Fibroblast of skin of right biceps (primary cell): ENCODE measurements at regions not wholly inside any gene's neighbourhood (a gene's known extent, or its start where the extent isn't known, plus 50 kb on each side); places are given as distances from the start of the nearest gene placed in this dataset.

Source experiments
- DNase-seq: peaks from one replicate; pipeline ENCODE4 v3.0.0-alpha.2; 2013

GRCh38 chr15:98421419-98422129 lies 226.8 kb upstream of the IGF1R start:
- DNase-seq = peak; percentile 46

GRCh38 chr15:98422130-98422478 lies 226.2 kb upstream of the IGF1R start:
- no peak for DNase-seq

GRCh38 chr15:98425173-98425572 lies 223.2 kb upstream of the IGF1R start:
- DNase-seq = no peak

- DNase-seq = no peak
Measured at GRCh38 chr15:98427321-98427720, 221.0 kb upstream of the IGF1R start.

GRCh38 chr15:98428253-98428989 lies 219.9 kb upstream of the IGF1R start:
- peak; percentile 71 for DNase-seq

- DNase-seq = no peak
Measured at GRCh38 chr15:98431171-98431570, 217.2 kb upstream of the IGF1R start.

- peak; percentile 4 for DNase-seq
Measured at GRCh38 chr15:98433346-98433745, 215.0 kb upstream of the IGF1R start.

GRCh38 chr15:98433856-98434255 lies 214.5 kb upstream of the IGF1R start:
- no peak for DNase-seq

- DNase-seq = no peak
Measured at GRCh38 chr15:98437752-98438151, 210.6 kb upstream of the IGF1R start.

GRCh38 chr15:98438326-98438725 lies 210.0 kb upstream of the IGF1R start:
- DNase-seq = no peak

GRCh38 chr15:98438907-98439306 lies 209.4 kb upstream of the IGF1R start:
- no peak for DNase-seq

GRCh38 chr15:98439523-98439942 lies 208.8 kb upstream of the IGF1R start:
- DNase-seq = no peak

GRCh38 chr15:98440917-98441316 lies 207.4 kb upstream of the IGF1R start:
- no peak for DNase-seq

- no peak for DNase-seq
Measured at GRCh38 chr15:98441599-98441998, 206.7 kb upstream of the IGF1R start.

GRCh38 chr15:98442379-98442833 lies 205.9 kb upstream of the IGF1R start:
- DNase-seq = peak; percentile 86

- no peak for DNase-seq
Measured at GRCh38 chr15:98442901-98443300, 205.4 kb upstream of the IGF1R start.

GRCh38 chr15:98443526-98443925 lies 204.8 kb upstream of the IGF1R start:
- DNase-seq = no peak

- no peak for DNase-seq
Measured at GRCh38 chr15:98444138-98444537, 204.2 kb upstream of the IGF1R start.

GRCh38 chr15:98445315-98445714 lies 203.0 kb upstream of the IGF1R start:
- no peak for DNase-seq

GRCh38 chr15:98446083-98446482 lies 202.3 kb upstream of the IGF1R start:
- DNase-seq = no peak

GRCh38 chr15:98447069-98447468 lies 201.3 kb upstream of the IGF1R start:
- DNase-seq = no peak

GRCh38 chr15:98451236-98451635 lies 197.1 kb upstream of the IGF1R start:
- no peak for DNase-seq

- no peak for DNase-seq
Measured at GRCh38 chr15:98452238-98452637, 196.1 kb upstream of the IGF1R start.

- peak; percentile 9 for DNase-seq
Measured at GRCh38 chr15:98455904-98456303, 192.4 kb upstream of the IGF1R start.

- no peak for DNase-seq
Measured at GRCh38 chr15:98476559-98476958, 171.8 kb upstream of the IGF1R start.
